ENCODE measurements at regions not wholly inside any gene's neighbourhood (a gene's known extent, or its start where the extent isn't known, plus 50 kb on each side); places are given as distances from the start of the nearest gene placed in this dataset.
A peak's percentile ranks its signal among the peaks of the same experiment; 100 is the strongest.
"Not testable (repeated sequence)": the region's sequence is repeated elsewhere in the genome, so short reads cannot be mapped to it uniquely, and the experiment has no call there.

- DNase-seq (ENCODE audit: low read depth): no peak
- no peak for TF ChIP-seq CTCF (IDR thresholded peaks at IDR 0.05; ENCODE audit: control insufficient read depth, insufficient read depth, low read depth, low read length, missing control alignments)
- H3K4me3 ChIP-seq (ENCODE audit: control insufficient read depth, low read depth, low read length): no peak overlapping the region
Measured at GRCh38 chr1:209191262-209191634, 392.3 kb upstream of the CAMK1G start.

GRCh38 chr1:209196140-209196539 is 387.4 kb upstream of the CAMK1G start:
- no peak for TF ChIP-seq CTCF (IDR thresholded peaks at IDR 0.05; ENCODE audit: control insufficient read depth, insufficient read depth, low read depth, low read length, missing control alignments)
- DNase-seq (ENCODE audit: low read depth): no peak
- no peak overlapping the region for H3K4me3 ChIP-seq (ENCODE audit: control insufficient read depth, low read depth, low read length)

- no peak for TF ChIP-seq CTCF (IDR thresholded peaks at IDR 0.05; ENCODE audit: control insufficient read depth, insufficient read depth, low read depth, low read length, missing control alignments)
- H3K4me3 ChIP-seq (ENCODE audit: control insufficient read depth, low read depth, low read length): no peak overlapping the region
- no peak for DNase-seq (ENCODE audit: low read depth)
Measured at GRCh38 chr1:209198961-209199750, 384.4 kb upstream of the CAMK1G start.

GRCh38 chr1:209199822-209200221 is 383.7 kb upstream of the CAMK1G start:
- no peak for TF ChIP-seq CTCF (IDR thresholded peaks at IDR 0.05; ENCODE audit: control insufficient read depth, insufficient read depth, low read depth, low read length, missing control alignments)
- no peak for DNase-seq (ENCODE audit: low read depth)
- no peak overlapping the region for H3K4me3 ChIP-seq (ENCODE audit: control insufficient read depth, low read depth, low read length)

GRCh38 chr1:209202321-209202720 is 381.2 kb upstream of the CAMK1G start:
- DNase-seq (ENCODE audit: low read depth); H3K4me3 ChIP-seq (ENCODE audit: control insufficient read depth, low read depth, low read length): not testable (repeated sequence)

- H3K4me3 ChIP-seq (ENCODE audit: control insufficient read depth, low read depth, low read length): no peak overlapping the region
- peak; percentile 71 for TF ChIP-seq CTCF (IDR thresholded peaks at IDR 0.05; ENCODE audit: control insufficient read depth, insufficient read depth, low read depth, low read length, missing control alignments)
- peak; percentile 17 for DNase-seq (ENCODE audit: low read depth)
Measured at GRCh38 chr1:209202830-209203532, 380.5 kb upstream of the CAMK1G start.

GRCh38 chr1:209203533-209203895 is 380.0 kb upstream of the CAMK1G start:
- no peak for TF ChIP-seq CTCF (IDR thresholded peaks at IDR 0.05; ENCODE audit: control insufficient read depth, insufficient read depth, low read depth, low read length, missing control alignments)
- DNase-seq (ENCODE audit: low read depth): no peak

More at GRCh38 chr1:209203533-209203895, 380.0 kb upstream of the CAMK1G start:
- H3K4me3 ChIP-seq (ENCODE audit: control insufficient read depth, low read depth, low read length): no peak overlapping the region

All from AG09309 (cell line).